Chondrocyte (in vitro differentiated cells): ENCODE measurements at regions not wholly inside any gene's neighbourhood (a gene's known extent, or its start where the extent isn't known, plus 50 kb on each side); places are given as distances from the start of the nearest gene placed in this dataset.
"Not testable (repeated sequence)": the region's sequence is repeated elsewhere in the genome, so short reads cannot be mapped to it uniquely, and the experiment has no call there.

Source experiments
- DNase-seq: peaks from one replicate; pipeline ENCODE4 v3.0.0; 2021; ENCODE audit warnings: mixed read lengths, low spot score
- H3K27ac Mint-ChIP-seq: one replicate; pipeline ENCODE4 v1.8.0; 2021; ENCODE audit warnings: mild to moderate bottlenecking, moderate library complexity, mixed read lengths; ENCODE audit not compliant: unreplicated experiment
- H3K27me3 Mint-ChIP-seq: 2 replicates; pipeline ENCODE4 v1.8.0; 2021; ENCODE audit warnings: low read depth, mixed read lengths
- H3K36me3 Mint-ChIP-seq: 2 replicates; pipeline ENCODE4 v1.8.0; 2021; ENCODE audit warnings: low read depth, mixed read lengths
- H3K4me1 Mint-ChIP-seq: 2 replicates; pipeline ENCODE4 v1.8.0; 2021; ENCODE audit warnings: low read depth, mild to moderate bottlenecking, mixed read lengths
- H3K4me3 Mint-ChIP-seq: one replicate; pipeline ENCODE4 v1.8.0; 2021; ENCODE audit warnings: mild to moderate bottlenecking, moderate library complexity, mixed read lengths; ENCODE audit not compliant: unreplicated experiment
- H3K9me3 Mint-ChIP-seq: 2 replicates; pipeline ENCODE4 v1.8.0; 2021; ENCODE audit warnings: low read depth, mixed read lengths
- CTCF ChIP-seq: fragments of 200-600 bp; sonication (generic); IDR thresholded peaks from 2 replicates; pipeline ENCODE4 v1.5.0; 2021; ENCODE audit warnings: antibody characterized with exemption, mild to moderate bottlenecking, moderate library complexity

DNA sequence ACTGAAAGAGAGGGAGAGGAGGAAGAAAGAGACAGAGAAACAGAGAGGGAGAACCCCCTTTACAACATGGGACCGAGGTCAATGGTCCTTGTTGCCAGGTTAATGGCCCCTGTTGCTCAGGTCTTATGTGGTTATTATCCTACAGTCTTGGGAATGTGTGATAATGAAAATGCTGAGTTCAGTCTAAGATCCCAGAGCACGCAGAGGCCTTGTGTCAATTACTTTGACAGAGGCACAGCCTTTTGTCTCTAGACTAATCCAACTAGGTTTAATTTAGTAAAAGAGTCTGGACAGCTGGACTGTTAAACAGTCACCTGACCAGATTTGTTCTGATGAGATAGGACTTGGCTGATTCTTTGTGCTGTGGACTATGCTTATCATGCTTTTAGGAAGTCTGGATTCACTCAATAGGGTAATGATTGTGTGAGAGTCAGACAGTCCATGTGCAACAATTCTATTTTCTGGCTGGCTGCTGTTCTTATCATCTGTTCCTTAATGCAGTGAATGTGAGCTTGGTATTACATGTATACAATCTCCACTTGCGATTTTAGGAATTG, 157.4 kb upstream of the MAGI2 start:
- DNase-seq, result no peak
- H3K4me3 Mint-ChIP-seq, result no peak overlapping the region
- H3K9me3 Mint-ChIP-seq, result no peaks in the 10 kb centered on the region
- H3K36me3 Mint-ChIP-seq, result no peaks in the 10 kb centered on the region
- no peaks in the 10 kb centered on the region for H3K27me3 Mint-ChIP-seq
- no peaks in the 10 kb centered on the region for H3K4me1 Mint-ChIP-seq
- H3K27ac Mint-ChIP-seq, result no peak overlapping the region
- no peak for TF ChIP-seq CTCF

DNA sequence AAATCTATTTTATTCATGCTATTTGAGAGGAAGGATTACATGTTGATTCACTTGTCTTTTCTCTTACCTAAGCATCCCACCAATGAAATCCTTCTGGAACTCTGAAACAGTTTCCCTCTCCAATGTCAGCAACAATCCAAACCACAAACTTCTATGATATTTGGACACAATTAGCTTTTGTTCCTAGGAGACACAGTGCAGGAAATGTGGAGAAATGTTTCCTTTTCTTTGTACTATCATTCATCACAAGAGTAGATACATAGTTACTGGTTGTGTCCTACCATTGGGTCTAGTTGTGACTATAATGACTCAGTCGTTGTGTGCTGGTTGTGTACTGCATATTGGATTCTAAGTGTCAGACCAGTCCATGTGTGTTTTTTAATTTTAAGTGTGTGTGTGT, 156.8 kb upstream of the MAGI2 start:
- no peaks in the 10 kb centered on the region for H3K36me3 Mint-ChIP-seq

DNA sequence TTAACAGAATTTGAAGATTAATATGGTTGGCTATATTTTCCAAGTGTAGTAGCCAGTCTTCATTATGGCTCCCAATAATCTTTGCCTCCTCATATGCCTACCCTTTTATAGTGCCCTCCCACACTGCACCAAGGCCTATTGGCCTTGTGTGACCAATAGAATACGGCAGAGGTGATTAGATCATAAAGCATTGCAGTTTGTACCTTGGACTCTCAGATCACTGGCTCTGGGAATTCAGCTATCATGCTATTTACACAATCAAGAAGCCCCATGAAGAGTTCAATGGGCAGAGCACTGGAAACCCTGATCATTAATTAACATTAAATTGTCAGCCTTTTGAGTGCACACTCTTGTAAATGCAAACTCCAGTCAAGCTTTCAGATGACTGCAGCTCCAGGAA, 154.5 kb upstream of the MAGI2 start:
- no peak for TF ChIP-seq CTCF
- Mint-ChIP-seq H3K4me3 (no peak overlapping the region), H3K36me3 (no peaks in the 10 kb centered on the region), H3K27me3 (no peaks in the 10 kb centered on the region), H3K4me1 (no peaks in the 10 kb centered on the region), H3K9me3 (no peaks in the 10 kb centered on the region), H3K27ac (no peak overlapping the region)
- no peak for DNase-seq

More for the DNA sequence above, 156.8 kb upstream of the MAGI2 start:
- Mint-ChIP-seq H3K4me1 (no peaks in the 10 kb centered on the region), H3K9me3 (no peaks in the 10 kb centered on the region), H3K27ac (no peak overlapping the region), H3K27me3 (no peaks in the 10 kb centered on the region), H3K4me3 (no peak overlapping the region)
- no peak for TF ChIP-seq CTCF
- DNase-seq, result no peak

DNA sequence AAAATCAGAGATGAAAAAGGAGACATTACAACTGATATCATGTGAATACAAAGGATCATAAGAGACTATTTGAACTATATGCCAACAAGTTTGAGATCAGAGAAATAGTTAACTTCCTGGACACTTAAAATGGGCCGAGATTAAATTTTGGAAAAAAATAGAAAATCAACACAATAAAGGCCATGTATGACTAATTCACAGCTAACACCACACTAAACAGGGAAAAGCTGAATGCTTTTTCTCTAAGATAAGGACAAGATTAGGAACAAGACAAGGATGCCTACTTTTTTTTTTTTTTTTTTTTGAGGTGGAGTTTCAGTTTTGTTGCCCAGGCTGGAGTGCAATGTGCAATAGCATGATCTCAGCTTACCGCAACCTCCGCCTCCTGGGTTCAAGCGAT, 151.4 kb upstream of the MAGI2 start:
- Mint-ChIP-seq H3K4me1 (no peaks in the 10 kb centered on the region), H3K9me3 (no peaks in the 10 kb centered on the region), H3K36me3 (no peaks in the 10 kb centered on the region), H3K4me3 (no peak overlapping the region), H3K27me3 (no peaks in the 10 kb centered on the region), H3K27ac (no peak overlapping the region)
- TF ChIP-seq CTCF, result no peak
- DNase-seq, result no peak

DNA sequence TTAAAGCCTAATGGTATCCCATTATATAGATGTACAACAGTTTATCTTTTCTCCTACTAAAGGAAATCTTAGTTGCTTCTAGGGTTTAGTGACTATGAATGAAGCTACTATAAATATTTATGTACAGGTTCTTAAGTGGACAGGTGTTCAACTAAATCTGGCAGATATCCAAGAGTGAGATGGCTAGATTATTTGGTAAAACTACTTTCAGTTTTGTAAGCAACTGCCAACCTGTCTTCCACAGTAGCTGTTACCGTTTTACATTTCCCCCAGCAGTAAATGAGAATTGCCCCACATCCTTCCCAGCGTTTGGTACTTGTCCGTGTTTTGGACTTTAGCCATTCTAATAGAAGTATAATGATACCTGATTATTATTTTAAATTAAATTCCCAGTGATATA, 144.9 kb upstream of the MAGI2 start:
- no peaks in the 10 kb centered on the region for H3K4me1 Mint-ChIP-seq
- no peaks in the 10 kb centered on the region for H3K36me3 Mint-ChIP-seq
- H3K4me3 Mint-ChIP-seq, result no peak overlapping the region
- no peaks in the 10 kb centered on the region for H3K9me3 Mint-ChIP-seq
- peaks cover 2% of the 10 kb centered on the region for H3K27me3 Mint-ChIP-seq
- no peak for TF ChIP-seq CTCF
- H3K27ac Mint-ChIP-seq, result no peak overlapping the region
- no peak for DNase-seq

- H3K36me3 Mint-ChIP-seq, H3K4me3 Mint-ChIP-seq, H3K9me3 Mint-ChIP-seq, DNase-seq, H3K27ac Mint-ChIP-seq, H3K4me1 Mint-ChIP-seq: not testable (repeated sequence)
- H3K27me3 Mint-ChIP-seq, result peaks cover 11% of the 10 kb centered on the region
These were observed 141.2 kb upstream of the MAGI2 start for GRCh38 chr7:79594671-79595070.
